ENCODE measurements at regions not wholly inside any gene's neighbourhood (a gene's known extent, or its start where the extent isn't known, plus 50 kb on each side); places are given as distances from the start of the nearest gene placed in this dataset.
A peak's percentile ranks its signal among the peaks of the same experiment; 100 is the strongest.

- DNase-seq: peak; percentile 36
Measured at GRCh38 chr14:86462193-86462753, 932.3 kb downstream of the FLRT2 start.

DNA sequence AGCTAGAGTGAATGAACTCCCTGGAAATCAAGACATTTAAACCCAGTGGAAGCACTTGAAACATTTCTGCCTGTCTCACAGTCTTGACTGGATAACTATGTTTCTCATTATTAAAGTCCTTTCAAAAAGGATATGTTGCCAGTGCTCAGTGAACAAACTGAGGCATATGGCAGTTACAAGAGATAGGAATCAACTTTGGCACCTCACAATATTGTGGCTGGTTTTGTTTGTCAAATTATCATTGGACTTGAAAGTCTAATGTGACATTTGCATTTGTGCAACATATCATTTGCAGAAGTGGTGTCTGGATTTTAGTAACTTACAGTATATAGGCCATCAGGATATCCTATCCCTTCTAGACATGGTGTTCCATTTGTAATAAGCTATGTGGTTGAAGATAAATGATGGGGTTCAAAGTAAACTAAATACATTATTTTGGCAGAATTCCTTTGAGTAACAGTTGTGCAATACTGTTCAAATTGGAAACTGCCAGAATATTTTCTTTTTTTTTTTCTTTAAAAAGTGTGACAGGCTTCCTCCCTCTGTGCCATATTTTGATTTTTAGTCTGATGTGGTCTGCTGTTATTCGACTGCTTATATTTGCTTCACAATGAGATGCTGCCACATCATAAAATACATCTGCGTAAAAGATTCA is 927.7 kb downstream of the FLRT2 start:
- DNase-seq: no peak

DNA sequence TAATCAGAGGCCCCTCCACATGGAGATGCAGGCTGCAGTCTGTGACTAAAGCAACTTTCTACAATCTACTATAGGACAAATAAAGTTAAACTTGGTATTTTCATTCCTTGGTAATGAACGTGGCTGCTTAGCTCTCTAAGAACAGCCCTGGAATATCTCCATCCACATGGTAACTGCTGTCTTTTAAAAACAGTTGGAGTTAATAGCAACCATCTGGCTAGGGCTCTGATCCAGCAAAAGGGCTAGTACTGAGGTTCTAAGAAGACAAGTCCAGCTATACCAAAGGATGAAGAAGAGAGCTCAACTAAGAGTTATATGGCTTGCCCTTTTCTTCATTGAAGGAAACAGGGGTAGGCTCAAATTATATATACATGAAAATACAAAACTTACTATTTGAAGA is 920.1 kb downstream of the FLRT2 start:
- DNase-seq: no peak

- DNase-seq: no peak
Measured at GRCh38 chr14:86442135-86442534, 912.2 kb downstream of the FLRT2 start.

- peak; percentile 3 for DNase-seq
Measured at GRCh38 chr14:86430853-86431252, 900.9 kb downstream of the FLRT2 start.

- DNase-seq: no peak
Measured at GRCh38 chr14:86423214-86423613, 893.3 kb downstream of the FLRT2 start.

- no peak for DNase-seq
Measured at GRCh38 chr14:86420131-86420530, 890.2 kb downstream of the FLRT2 start.

GRCh38 chr14:86414146-86414545 is 884.2 kb downstream of the FLRT2 start:
- peak; percentile 1 for DNase-seq

- peak; percentile 2 for DNase-seq
Measured at GRCh38 chr14:86404989-86405649, 875.2 kb downstream of the FLRT2 start.

DNA sequence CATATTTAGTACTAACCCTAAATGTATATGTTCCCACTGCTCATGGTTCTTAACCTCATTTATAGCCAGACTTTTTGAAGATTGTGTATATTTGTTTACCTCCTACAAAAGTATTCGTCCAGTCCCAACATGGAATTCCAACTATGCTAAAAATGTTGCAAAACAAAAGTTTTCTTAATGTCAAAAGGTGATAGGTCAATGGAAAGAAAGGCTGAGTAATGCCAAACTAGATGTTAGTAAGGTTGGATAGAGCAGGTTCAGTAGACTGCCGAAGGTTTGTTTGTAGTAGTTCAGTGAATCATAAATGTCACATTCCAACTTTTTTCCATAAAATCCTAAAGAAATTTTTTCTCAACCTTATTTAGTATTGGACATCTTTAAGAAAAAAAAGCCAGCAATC is 874.5 kb downstream of the FLRT2 start:
- peak; percentile 0 for DNase-seq

GRCh38 chr14:86402545-86402944 is 872.6 kb downstream of the FLRT2 start:
- DNase-seq: no peak

- no peak for DNase-seq
Measured at GRCh38 chr14:86391085-86391484, 861.1 kb downstream of the FLRT2 start.

- no peak for DNase-seq
Measured at GRCh38 chr14:86388216-86388615, 858.3 kb downstream of the FLRT2 start.

- DNase-seq: no peak
Measured at GRCh38 chr14:86373886-86374285, 843.9 kb downstream of the FLRT2 start.

DNA sequence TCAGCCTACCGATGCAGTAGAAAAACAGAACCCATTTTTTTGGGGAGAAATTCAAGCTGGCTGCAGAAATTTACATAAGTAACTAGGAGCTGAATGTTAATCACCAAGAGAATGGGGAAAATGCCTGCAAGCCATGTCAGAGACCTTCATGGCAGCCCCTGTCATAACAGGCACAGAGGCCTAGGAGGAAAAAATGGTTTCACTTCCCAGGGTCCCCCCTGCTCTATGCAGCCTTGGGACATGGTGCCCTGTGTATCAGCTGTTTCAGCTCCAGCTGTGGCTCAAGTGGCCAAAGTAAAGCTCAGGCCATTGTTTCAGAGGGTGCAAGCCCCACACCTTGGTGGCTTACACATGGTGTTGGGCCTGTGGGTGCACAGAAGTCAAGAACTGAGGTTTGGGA is 842.5 kb downstream of the FLRT2 start:
- DNase-seq: no peak

GRCh38 chr14:86364634-86365033 is 834.7 kb downstream of the FLRT2 start:
- DNase-seq: no peak

GRCh38 chr14:86363576-86363975 is 833.6 kb downstream of the FLRT2 start:
- no peak for DNase-seq

DNA sequence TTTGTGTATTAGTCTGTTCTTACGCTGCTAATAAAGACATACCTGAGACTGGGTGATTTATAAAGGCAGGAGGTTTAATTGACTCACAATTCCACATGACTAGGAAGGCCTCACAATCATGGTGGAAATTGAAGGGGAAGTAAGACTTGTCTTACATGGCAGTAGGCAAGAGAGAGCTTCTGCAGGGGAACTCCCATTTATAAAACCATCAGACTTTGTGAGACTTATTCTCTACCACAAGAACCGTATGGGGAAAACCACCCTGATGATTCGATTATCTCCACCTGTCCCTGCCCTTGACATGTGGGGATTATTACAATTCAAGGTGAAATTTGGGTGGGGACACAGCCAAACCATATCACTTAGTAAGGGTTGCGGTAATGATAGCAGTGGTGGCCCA is 833.1 kb downstream of the FLRT2 start:
- no peak for DNase-seq

DNA sequence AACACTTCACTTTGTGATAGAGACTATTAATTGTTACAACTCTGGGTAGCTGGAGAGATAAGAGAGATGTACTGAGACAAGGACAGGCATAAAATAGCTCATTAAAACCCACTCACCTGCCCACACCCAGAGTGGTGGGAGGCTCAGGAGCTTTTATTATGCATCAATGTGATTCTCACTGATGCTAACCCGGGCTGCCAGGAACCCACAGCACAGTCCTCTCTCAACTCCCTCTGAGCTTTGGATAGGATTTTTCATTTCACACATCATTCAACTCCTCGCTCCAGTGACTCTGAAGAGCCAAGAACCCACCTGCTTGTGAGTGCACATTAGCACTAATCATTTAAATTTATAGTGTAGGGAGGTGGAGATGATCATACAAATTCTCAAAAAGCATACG is 827.9 kb downstream of the FLRT2 start:
- DNase-seq: no peak

DNA sequence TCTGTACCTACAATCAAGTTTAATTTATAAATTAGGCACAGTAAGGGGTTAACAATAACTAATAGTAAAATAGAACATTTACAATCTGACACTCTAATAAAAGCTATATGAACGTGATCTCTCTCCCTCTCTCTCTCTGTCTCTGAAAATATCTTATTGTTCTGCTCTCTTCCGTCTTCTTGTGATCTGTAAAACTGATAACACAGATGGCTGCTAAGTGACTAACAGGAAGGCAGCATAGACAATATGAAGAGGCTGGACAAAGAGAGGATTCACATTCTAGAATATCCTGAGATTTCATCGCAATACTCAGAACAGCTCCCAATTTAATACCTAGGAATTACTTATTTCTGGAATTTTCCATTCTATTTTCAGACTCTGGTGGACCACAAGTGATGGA is 827.2 kb downstream of the FLRT2 start:
- DNase-seq: no peak

DNA sequence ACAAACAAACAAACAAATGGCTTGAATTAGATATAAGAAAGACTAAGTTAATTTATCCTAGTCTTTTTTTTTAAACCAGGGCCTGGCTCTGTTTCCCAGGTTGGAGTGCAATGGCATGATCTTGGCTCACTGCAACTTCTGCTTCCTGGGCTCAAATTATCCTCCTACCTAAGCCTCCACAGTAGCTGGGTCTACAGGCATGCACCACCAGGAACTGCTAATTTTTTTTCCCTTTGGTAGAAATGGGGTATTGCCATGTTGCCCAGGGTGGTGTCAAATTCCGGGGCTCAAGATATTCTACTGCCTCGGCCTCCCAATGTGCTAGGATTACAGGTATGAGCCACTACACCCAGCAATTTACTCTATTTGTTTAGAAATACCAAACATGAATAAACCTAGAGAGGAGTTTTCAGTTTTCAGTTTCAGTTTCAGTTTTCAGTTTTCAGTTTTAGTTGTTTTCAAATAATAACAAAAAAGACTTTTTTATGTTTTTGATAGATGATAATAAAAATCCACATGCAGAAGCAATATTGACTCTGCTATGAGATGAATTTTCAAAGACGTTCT is 817.0 kb downstream of the FLRT2 start:
- DNase-seq: no peak

DNA sequence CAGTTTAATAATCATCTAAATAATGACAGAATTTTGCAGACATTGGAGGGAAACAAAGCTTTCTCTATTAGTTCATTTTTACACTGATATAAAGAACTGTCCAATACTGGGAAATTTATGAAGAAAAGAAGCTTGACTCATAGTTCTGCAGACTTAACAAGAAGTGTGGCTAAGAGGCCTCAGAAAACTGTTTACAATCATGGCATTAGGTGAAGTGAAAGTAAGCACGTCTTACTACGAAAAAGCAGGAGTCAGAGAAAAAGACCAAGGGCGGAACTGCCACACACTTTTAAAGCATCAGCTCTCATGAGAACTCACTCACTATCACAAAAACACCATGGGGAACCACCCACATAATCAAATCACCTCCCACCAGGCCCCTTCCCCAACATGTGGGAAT is 804.4 kb downstream of the FLRT2 start:
- DNase-seq: no peak

DNA sequence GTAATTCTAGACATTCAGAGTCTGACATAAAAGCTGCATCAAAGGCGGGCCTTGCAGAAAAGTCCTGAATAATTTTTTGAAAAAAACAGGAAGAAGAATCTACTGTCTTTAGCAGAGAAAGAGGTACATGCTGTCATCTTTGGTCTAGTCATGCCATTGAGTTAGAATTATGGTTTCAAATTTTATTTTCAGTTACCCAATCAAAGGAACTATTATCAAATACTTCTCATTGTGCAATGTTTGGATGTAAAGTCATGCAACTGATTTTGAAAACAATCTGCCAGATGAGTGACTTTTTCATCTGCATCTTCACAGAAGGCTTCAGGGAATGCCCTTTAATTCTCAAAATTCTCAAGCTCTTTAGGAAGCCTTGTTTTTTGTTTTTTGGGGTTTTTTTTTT is 803.5 kb downstream of the FLRT2 start:
- no peak for DNase-seq

GRCh38 chr14:86331341-86331740 is 801.4 kb downstream of the FLRT2 start:
- DNase-seq: no peak
